GM18519 (cell line): ENCODE measurements at regions not wholly inside any gene's neighbourhood (a gene's known extent, or its start where the extent isn't known, plus 50 kb on each side); places are given as distances from the start of the nearest gene placed in this dataset.
"Not testable (repeated sequence)": the region's sequence is repeated elsewhere in the genome, so short reads cannot be mapped to it uniquely, and the experiment has no call there.

Experiments used
- ATAC-seq: cut with Tn5 transposase; IDR thresholded peaks from one replicate; pipeline ENCODE4 v1.9.1; 2021; ENCODE audit warnings: mild to moderate bottlenecking, moderate library complexity; ENCODE audit not compliant: unreplicated experiment, low FRiP score

DNA sequence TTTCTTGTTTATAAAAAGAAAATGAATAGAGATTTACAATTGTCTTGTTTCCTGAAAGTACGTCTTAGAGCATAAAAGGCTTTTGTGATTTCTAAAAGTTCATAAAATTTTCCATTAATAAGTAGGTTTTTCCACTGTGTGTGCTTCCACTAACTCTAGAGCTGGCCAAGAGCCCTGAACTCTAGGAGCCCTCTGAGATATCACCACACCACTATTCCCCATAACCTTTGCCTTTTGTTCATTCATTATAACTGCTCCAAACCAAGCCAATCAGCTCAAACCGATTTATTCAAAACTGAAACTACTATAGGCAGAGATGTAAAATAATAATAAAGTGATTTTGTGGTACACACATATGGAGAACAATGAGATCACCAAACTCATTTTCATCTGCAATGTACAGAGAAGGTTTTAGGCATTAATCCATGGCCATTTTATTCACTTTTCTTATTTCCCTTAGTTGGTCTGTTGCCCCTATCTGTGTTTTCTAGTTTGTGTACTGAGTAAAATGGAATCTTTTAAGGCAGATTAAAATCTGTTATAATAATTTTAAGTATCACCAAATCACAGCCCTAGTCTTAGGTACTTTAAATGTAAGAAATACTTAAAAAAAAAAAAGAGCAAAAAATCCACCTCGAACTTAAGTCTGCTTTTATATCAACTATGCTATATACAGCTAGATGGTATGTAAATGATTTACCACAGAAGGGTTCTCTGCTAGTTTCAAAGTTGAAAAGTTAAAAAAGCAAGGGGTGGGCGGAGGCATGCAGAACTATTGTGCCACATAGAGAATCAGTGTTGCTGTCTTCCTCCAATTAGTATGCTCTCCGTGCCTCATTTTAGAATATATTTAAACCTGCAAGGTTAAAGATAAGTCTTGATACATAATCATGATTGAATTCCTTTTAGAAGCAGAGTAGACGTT is 311.3 kb downstream of the KLF12 start:
- no peak for ATAC-seq

DNA sequence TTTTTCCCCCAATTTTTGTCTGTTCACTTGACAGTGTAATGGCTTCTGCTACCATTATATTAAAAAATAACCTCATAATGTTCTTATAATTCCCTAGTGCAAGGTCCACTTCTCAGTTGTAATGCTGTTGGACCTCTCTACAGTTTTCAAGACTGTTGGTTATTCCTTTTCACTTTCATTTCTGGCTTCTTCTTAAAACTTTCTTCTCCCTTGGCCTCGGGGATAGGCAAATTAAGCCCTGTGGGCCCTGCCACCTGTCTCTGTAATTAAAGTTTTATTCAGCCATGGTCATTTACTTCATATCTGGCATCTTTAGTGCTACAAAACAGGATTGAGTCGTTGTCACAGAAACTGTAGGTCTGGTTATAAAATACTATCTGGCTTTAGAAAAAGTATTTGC is 313.5 kb downstream of the KLF12 start:
- ATAC-seq = no peak

DNA sequence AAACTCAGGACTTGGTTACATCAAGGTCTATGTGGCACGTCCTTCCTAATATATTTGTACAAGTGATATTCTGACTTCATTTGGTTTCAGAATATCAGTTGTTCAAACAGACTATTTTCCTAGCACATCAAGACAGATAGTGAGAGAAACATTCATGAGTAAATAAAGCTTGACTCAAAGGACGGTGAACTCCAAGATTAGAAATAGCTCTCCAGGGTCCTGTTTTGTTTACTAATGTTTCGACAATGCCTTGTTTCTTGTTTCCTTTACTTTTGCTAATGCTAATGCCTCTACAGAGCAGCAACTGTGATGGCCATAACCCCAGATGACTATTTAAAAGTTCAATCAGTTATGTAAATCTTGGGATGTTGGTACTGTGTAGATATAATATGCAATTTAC is 313.9 kb downstream of the KLF12 start:
- no peak for ATAC-seq

DNA sequence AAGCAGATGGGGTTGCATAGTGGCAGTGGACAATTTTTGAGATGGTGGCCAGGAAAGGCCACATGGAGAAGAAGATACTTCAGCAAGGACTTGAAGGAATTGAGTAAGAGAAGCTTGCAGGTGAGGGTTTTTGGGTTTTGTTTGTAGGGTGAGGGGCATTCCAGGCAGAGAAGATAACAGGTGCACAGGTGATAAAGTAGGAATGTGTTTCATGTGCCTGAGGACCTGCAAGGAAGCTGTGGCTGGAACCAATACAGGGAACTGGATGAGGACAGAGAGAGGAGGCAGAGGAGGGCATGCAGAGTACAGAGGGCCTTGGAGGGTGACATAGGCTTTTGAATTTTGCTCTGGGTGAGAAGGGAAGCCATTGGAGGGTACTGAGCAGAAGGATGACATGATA is 314.5 kb downstream of the KLF12 start:
- ATAC-seq = no peak

DNA sequence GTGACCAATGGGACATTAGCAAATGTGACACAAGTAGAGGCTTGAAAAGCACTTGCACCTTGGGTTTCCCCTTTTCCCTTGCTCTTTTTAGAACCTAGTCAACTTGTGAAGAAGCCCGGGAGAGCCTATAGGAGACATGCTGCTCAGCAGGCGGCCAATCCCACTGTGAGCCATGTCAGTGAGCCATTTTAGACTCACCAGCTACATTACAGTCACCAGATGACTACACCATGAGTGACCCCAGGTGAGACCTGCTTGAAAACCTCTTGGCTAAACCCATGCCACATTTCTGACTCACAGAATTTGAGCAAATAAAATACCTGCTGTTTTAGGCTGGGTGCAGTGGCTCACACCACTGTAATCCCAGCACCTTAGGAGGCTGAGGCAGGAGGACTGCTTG is 317.5 kb downstream of the KLF12 start:
- ATAC-seq = no peak

DNA sequence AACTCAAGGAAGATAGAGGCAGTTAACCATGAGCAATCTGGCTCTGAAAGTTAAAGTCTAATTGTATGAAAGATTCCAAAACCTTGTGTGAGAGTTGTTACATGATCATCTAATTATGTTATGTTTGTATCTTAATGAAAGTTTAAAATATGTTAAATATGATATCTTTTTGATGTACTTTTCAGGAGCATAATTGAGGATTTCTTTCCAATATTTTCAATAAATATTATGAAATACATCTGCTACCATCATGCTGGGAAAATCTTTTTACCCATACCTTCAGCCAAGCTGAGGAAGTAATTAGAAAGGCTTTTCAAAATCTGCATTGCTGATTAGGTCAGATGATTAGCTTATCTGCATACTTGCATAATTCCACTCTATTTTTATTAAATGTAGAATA is 318.4 kb downstream of the KLF12 start:
- ATAC-seq = no peak

DNA sequence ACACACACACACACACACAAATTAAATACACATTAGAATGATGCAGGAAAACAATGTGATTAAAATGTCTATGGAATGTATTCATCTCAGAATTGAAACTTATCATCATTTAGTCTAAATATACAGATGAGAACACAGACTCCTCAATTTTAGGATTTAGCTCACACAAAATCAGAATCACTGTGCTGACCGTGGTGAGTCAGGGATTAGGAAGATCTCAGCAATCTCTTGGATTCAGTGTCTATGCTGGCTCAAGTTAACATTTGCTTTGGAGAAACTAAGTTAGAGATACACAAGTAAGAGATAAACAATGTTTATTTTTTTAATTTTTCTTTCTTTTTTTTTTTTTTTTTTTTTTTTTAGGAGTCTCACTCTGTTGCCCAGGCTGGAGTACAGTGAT is 323.6 kb downstream of the KLF12 start:
- ATAC-seq = no peak

DNA sequence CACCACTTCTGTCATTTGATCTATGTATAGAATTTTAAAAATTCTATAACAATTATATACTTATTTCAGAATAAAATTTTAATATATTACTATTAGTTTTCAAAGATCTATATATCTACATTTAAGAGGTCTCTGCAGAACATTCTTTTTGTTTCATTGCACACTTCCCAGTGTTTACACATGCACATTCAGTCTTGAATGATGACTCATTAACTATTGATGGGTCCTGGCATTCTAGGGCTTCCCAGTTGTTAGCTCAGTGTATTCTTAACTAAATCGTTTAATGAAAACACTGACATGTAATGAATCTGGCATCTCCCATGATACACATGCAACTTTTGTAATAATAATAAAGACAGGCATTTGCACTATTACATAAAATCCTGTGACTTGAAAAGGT is 324.6 kb downstream of the KLF12 start:
- ATAC-seq = no peak

DNA sequence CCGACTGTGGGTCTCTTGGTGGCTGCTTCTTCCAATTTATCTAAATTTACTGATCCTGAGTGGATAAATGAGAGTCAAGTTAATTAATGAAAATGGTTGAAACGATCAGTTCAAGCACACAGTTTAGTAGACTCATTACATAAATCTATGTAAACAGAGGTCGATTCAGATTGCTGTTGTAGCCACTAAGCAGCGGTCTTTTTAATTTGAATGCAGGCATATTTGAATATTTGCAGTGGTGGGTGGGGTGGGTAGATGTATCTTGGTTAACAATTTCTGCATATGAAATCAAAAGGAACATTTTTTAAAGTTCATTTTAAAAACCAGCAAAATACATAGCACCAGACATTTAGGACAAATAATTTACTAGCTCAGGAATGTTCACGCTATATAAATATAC is 325.9 kb downstream of the KLF12 start:
- ATAC-seq = no peak

DNA sequence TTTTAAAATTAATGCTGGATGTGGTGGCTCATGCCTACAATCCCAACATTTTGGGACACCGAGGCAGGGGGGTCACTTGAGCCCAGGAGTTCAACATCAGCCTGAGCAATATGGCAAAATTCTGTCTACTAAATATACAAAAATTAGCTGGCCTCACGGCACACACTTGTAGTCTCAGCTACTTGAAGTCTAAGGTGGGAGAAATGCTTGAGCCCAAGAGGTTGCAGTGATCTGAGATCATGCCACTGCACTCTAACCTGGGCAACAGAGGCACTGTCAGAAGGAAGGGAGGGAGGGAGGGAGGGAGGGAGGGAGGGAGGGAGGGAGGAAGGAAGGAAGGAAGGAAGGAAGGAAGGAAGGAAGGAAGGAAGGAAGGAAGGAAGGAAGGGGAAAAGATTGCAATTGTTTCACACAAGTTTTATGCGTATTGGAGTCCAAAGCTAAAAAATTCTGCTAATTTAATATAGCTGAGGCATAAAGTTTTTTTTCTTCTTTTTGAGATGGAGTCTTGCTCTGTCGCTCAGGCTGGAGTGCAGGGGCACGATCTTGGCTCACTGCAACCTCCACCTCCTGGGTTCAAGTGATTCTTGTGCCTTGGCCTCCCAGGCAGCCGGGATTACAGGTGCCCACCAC is 328.8 kb downstream of the KLF12 start:
- ATAC-seq = not testable (repeated sequence)

DNA sequence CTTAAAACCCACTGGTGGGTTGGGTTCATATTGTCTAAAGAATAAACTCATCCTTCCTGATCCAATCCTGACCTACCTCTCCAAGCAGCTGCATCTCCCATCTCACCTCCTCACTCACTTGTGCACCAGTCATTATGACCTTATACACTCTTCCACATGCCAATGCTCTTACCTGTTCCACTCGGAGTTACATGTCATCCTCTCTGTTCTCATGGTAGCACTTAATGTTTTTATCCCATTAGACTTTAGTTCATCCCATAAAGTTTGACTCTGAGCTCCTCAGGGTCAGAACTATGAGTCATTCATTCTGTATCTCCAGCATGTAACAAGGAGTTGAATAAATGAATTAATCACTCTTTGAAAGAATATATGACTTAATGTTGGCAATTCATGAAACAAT is 330.2 kb downstream of the KLF12 start:
- no peak for ATAC-seq

DNA sequence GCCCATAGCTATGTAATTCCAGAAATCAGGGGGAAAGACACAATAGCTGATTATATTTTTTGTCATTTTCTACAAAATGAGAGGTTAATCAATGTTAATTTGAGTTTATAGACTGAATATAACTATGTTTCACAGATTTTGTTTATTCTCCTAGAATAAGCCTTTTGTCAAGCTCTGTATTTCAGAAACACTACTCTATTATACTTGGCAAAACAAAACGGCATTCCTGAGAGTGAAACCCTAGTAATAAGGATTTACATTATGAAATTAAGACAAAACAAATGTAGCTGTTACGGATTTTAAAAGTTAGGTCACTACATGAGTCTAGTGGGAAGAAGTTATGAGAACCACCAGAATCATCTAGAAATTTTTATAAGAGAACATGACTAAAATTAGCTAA is 334.2 kb downstream of the KLF12 start:
- ATAC-seq = no peak

DNA sequence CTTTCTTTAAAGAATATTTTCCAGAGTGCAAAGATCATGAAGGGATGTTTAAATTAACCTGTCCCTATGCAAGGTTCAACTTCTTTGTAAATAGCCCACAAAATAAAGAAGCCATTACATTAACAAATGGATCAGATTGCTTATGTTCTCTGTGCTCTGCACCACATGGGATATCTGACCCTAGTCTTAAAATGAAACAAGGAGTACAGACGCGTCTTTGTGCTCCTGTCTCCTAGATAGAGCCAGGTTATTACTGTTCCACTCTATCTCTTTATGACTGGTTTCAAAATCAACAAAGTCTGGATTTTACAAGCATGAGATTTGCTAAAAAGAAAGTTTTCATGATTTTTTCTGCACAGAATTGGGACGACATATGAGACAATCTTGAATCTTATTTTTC is 339.4 kb downstream of the KLF12 start:
- ATAC-seq = no peak

DNA sequence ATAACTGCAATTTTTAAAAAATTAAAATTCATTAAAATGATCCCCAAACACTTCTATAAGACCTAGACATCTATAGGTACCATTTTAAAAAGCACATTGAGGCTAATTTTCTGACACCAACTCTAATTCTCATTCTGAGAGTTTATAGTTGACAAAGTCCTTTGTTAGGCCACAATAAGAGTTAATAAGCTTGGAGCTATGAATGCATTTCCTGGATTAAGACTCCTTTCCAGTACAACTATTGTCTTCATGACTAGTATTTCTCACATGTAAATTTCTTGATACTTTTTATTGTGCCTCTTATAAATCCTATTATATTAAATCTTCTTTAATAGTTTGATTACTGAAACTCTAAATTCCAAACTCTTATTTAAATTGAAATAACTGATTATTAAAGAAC is 340.8 kb downstream of the KLF12 start:
- ATAC-seq = no peak

DNA sequence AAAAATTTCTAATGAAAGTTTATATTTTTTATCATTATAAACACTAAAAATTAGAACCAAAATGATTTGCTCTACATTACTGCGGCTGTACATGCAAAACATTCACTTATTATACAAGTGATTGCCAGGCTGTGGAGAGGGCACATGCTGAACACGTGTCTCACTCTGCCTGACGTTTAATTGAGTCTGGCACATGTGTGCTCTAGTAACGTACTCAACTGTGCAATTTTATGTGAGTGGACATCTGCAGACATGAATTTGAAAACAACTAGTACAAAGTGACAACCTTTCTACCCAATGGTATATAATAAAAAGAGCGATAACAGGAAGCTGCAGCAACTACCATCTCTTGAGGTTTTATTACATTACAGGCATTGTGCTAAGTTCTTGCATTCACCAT is 341.4 kb downstream of the KLF12 start:
- no peak for ATAC-seq

DNA sequence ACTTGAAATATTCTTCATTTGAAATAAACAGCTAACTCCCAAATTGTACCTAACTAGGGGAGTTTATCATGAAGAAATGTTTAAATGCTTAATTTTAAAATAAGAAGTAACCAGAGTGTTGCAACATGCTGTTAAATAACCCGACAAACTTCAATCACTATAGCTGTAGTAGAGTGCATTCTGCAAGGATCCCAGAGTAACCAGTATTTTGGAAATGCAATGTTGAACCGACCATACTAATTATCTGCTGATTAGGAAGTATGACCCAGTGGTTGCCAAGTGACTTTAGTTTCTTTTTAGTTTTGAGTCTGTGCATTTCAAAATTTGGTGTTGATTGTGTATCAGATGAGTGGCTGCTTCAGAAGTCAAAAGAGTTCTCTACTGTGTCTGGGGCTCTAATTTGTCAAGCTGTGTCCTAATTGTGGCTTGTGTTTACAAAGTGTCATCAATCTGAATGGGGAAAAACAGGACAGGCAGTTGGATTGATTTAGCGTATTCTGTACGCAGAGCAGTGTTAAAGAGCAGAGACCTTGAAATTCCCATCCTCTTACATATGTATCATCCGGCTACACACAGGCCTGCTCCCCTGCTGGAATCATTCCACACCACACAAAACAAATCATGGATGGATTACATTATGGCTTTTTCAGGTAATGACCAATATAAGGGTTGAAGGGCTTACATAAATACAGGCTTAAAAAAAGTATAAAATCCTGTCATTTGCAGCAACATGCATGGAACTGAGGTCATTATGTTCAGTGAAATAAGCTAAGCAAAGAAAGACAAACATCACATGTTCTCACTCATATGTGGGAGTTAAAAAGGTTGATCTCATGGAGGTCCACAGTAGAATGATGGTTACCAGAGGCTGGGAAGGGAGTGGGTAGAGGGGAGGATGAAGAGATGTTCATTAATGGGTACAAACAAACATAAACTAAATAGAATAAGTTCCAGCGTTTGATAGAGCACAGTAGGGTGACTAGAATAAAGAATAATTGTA is 351.5 kb downstream of the KLF12 start:
- ATAC-seq = no peak

DNA sequence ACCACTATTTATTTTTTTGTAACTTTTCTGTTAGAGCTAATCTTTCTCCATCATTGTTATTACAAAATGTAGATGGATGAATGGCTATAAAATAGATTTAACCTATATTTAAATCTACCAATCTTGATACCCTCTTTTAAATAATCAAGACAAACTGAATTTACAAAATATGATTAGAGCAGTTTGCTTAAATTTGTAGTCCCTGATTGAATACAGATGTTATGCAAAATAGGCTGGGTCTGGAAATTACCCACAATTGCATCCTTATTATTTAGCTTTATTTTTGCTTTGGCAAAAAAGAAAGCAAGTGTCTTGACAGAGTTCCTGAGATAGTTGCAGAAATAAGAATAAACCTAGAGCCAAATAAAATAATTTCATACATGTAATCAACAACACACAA is 352.8 kb downstream of the KLF12 start:
- ATAC-seq = no peak

DNA sequence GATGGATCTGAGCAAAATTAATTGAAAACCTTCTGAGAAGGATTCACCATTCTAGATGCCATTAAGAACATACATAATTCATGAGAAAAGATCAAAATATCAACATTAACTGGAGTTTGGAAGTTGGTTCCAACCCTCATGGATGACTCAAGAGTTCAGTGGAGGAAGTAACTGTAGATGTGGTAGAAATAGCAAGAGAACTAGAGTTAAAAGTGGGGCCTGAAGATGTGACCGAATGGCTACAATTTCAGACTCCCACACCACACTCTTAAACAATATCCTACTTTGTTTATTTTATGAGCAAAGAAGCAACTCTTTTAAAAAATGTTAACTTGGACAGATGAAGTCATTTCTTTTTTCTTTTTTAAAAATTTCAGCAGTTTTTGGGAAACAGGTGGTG is 354.3 kb downstream of the KLF12 start:
- no peak for ATAC-seq

DNA sequence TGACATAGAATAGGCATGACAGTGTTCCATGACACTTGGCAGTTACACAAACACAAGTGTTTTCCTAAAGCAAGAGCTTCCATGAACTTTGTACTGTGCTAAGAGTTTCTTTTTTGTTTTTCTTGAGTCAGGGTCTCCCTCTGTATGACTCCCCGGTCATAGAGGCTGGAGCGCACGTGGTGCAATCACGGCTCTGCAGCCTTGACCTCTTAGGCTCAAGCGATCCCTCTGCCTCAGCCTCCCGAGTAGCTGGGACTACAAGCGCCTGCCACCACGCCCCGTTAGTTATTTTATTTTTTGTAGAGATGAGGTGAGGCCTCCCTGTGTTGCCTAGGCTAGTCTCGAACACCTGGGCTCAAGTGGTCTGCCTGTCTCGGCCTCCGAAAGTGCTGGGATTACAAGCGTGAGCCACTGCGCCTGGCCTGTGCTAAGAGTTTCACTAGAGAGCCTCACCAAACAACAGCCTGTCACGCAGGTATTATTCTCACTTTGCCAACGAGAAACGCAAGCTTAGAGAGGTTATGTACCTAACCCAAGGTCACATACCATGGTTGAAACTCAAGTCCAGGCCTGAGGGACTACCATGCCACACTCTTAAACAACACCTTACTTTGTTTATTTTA is 355.9 kb downstream of the KLF12 start:
- ATAC-seq = no peak

DNA sequence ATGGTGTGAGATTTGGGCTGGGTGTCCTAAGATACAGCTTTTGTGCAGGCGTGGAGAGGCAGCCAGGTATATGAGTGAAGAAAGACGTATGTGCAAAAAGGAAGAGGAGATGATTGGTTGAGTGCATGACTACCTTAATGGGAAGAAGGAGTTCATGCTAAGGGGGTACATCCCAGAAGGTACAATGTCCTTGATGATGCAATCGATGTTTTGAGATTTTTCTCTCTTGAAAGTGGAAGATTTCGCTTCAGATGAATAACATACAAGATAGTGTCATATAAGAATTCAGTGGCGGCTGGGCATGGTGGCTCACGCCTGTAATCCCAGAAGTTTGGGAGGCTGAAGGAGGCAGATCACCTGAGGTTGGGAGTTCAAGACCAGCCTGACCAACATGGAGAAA is 357.1 kb downstream of the KLF12 start:
- ATAC-seq = no peak
